Astrocyte (in vitro differentiated cells and primary cell): ENCODE measurements at regions not wholly inside any gene's neighbourhood (a gene's known extent, or its start where the extent isn't known, plus 50 kb on each side); places are given as distances from the start of the nearest gene placed in this dataset.

Experiments
- DNase-seq: peaks from one replicate; pipeline ENCODE4 v3.0.0-alpha.2; 2010; ENCODE audit warnings: low read depth
- FAIRE-seq: peaks from 2 replicates; lab custom pipeline; 2011; peaks lifted over from hg19 to GRCh38; lab: Jason Lieb, UNC
- H2AFZ ChIP-seq: 2 replicates; pipeline ENCODE4 v1.6.0; 2012; ENCODE audit warnings: low read depth, low read length, inconsistent platforms
- H3K27ac ChIP-seq: 2 replicates; pipeline ENCODE4 v1.5.1; 2011; ENCODE audit warnings: low read depth, low read length, inconsistent platforms
- H3K27me3 ChIP-seq: 2 replicates; pipeline ENCODE4 v1.6.0; 2011; ENCODE audit warnings: low read length, inconsistent platforms; ENCODE audit not compliant: insufficient read depth
- H3K36me3 ChIP-seq: 2 replicates; pipeline ENCODE4 v1.5.1; 2011; ENCODE audit warnings: low read length, inconsistent platforms; ENCODE audit not compliant: insufficient read depth
- H3K4me1 ChIP-seq: 2 replicates; pipeline ENCODE4 v1.5.1; 2011; ENCODE audit warnings: low read length, inconsistent platforms; ENCODE audit not compliant: insufficient read depth
- H3K4me2 ChIP-seq: 2 replicates; pipeline ENCODE4 v1.6.0; 2012; ENCODE audit warnings: low read length, inconsistent platforms
- H3K4me3 ChIP-seq: 2 replicates; pipeline ENCODE4 v1.5.1; 2011; ENCODE audit warnings: low read depth, mild to moderate bottlenecking, low read length, inconsistent platforms; ENCODE audit not compliant: insufficient read depth
- H3K79me2 ChIP-seq: 2 replicates; pipeline ENCODE4 v1.6.0; 2012; ENCODE audit warnings: mild to moderate bottlenecking, low read length, inconsistent platforms; ENCODE audit not compliant: insufficient read depth
- H3K9ac ChIP-seq: 2 replicates; pipeline ENCODE4 v1.6.0; 2012; ENCODE audit warnings: mild to moderate bottlenecking, low read length, inconsistent platforms
- H3K9me3 ChIP-seq: 2 replicates; pipeline ENCODE4 v1.5.1; 2012; ENCODE audit warnings: low read depth, mild to moderate bottlenecking, low read length, inconsistent platforms; ENCODE audit not compliant: insufficient read depth
- H4K20me1 ChIP-seq: 2 replicates; pipeline ENCODE4 v1.6.0; 2012; ENCODE audit warnings: low read length, inconsistent platforms; ENCODE audit not compliant: insufficient read depth
- H3K27ac Mint-ChIP-seq: one replicate; pipeline ENCODE4 v1.8.0; 2021; ENCODE audit warnings: mild to moderate bottlenecking, mixed read lengths; ENCODE audit not compliant: unreplicated experiment
- H3K27me3 Mint-ChIP-seq: one replicate; pipeline ENCODE4 v1.8.0; 2021; ENCODE audit warnings: low read depth, mixed read lengths; ENCODE audit not compliant: unreplicated experiment
- H3K36me3 Mint-ChIP-seq: one replicate; pipeline ENCODE4 v1.8.0; 2021; ENCODE audit warnings: low read depth, mixed read lengths; ENCODE audit not compliant: unreplicated experiment
- H3K4me1 Mint-ChIP-seq: one replicate; pipeline ENCODE4 v1.8.0; 2021; ENCODE audit warnings: low read depth, mixed read lengths; ENCODE audit not compliant: unreplicated experiment
- H3K4me3 Mint-ChIP-seq: one replicate; pipeline ENCODE4 v1.8.0; 2021; ENCODE audit warnings: mild to moderate bottlenecking, moderate library complexity, mixed read lengths; ENCODE audit not compliant: unreplicated experiment
- H3K9me3 Mint-ChIP-seq: one replicate; pipeline ENCODE4 v1.8.0; 2021; ENCODE audit warnings: mild to moderate bottlenecking, mixed read lengths; ENCODE audit not compliant: unreplicated experiment
- EZH2 ChIP-seq: IDR thresholded peaks from 2 replicates; pipeline ENCODE4 v1.6.1; 2012; ENCODE audit warnings: mild to moderate bottlenecking, low read length, inconsistent platforms; ENCODE audit not compliant: insufficient read depth
- TF ChIP-seq, protein P1 (sequence below): IDR thresholded peaks from 2 replicates; pipeline ENCODE4 v1.5.1; 2011; ENCODE audit warnings: low read depth, mild to moderate bottlenecking, inconsistent platforms, low read length, moderate library complexity; ENCODE audit not compliant: insufficient read depth

GRCh38 chr19:28836421-28836820, 376.5 kb downstream of the UQCRFS1 start:
- Histone ChIP-seq H3K79me2 (no peaks in the 10 kb centered on the region), H3K9ac (no peak overlapping the region), H3K9me3 (no peaks in the 10 kb centered on the region), H3K27me3 (no peaks in the 10 kb centered on the region), H3K4me1 (no peaks in the 10 kb centered on the region), H2AFZ (no peak overlapping the region), H3K4me2 (no peak overlapping the region), H3K27ac (no peak overlapping the region), H3K36me3 (no peaks in the 10 kb centered on the region), H3K4me3 (no peak overlapping the region), H4K20me1 (no peaks in the 10 kb centered on the region)
- no peak for FAIRE-seq
- H3K9me3 Mint-ChIP-seq: no peaks in the 10 kb centered on the region
- no peak for DNase-seq
- TF ChIP-seq, protein P1, sequence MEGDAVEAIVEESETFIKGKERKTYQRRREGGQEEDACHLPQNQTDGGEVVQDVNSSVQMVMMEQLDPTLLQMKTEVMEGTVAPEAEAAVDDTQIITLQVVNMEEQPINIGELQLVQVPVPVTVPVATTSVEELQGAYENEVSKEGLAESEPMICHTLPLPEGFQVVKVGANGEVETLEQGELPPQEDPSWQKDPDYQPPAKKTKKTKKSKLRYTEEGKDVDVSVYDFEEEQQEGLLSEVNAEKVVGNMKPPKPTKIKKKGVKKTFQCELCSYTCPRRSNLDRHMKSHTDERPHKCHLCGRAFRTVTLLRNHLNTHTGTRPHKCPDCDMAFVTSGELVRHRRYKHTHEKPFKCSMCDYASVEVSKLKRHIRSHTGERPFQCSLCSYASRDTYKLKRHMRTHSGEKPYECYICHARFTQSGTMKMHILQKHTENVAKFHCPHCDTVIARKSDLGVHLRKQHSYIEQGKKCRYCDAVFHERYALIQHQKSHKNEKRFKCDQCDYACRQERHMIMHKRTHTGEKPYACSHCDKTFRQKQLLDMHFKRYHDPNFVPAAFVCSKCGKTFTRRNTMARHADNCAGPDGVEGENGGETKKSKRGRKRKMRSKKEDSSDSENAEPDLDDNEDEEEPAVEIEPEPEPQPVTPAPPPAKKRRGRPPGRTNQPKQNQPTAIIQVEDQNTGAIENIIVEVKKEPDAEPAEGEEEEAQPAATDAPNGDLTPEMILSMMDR: no peak
- no peak for TF ChIP-seq EZH2
- no peak overlapping the region for H3K4me3 Mint-ChIP-seq
- peaks cover 23% of the 10 kb centered on the region for H3K27me3 Mint-ChIP-seq
- H3K27ac Mint-ChIP-seq: no peak overlapping the region
- peaks cover under 1% of the 10 kb centered on the region for H3K4me1 Mint-ChIP-seq
- no peaks in the 10 kb centered on the region for H3K36me3 Mint-ChIP-seq

GRCh38 chr19:28834996-28835395, 378.0 kb downstream of the UQCRFS1 start:
- no peaks in the 10 kb centered on the region for H3K36me3 ChIP-seq
- no peak overlapping the region for H3K27ac ChIP-seq
- Mint-ChIP-seq H3K4me3 (no peak overlapping the region), H3K36me3 (no peaks in the 10 kb centered on the region), H3K27me3 (peaks cover 17% of the 10 kb centered on the region), H3K4me1 (no peaks in the 10 kb centered on the region), H3K27ac (no peak overlapping the region), H3K9me3 (no peaks in the 10 kb centered on the region)
- no peak overlapping the region for H2AFZ ChIP-seq
- DNase-seq: no peak
- H3K27me3 ChIP-seq: no peaks in the 10 kb centered on the region
- no peak overlapping the region for H3K9ac ChIP-seq
- H3K4me2 ChIP-seq: no peak overlapping the region
- FAIRE-seq: no peak
- no peaks in the 10 kb centered on the region for H4K20me1 ChIP-seq
- H3K9me3 ChIP-seq: no peaks in the 10 kb centered on the region
- H3K79me2 ChIP-seq: no peaks in the 10 kb centered on the region
- TF ChIP-seq, protein P1: no peak
- no peak for TF ChIP-seq EZH2
- H3K4me1 ChIP-seq: no peaks in the 10 kb centered on the region
- no peak overlapping the region for H3K4me3 ChIP-seq

DNA sequence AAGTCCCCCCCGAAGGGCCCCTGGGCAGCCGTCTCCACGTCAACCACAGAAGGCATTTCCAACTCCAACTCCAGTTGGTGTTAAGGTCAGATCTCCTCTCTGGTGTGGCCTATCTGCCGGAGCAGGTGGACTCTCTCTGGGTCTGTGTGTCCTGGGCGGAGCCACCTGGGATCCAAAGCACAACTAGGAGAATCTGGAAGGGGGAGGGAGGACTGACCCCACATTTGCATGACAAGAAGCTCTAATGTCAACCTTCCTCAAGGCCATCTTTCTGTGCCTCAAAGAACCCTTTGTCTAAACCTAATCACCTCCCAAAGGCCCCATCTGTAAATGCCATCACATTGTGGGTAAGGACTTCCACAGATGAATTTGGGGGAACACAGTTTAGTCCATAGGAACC, 381.5 kb downstream of the UQCRFS1 start:
- no peaks in the 10 kb centered on the region for H3K9me3 ChIP-seq
- no peaks in the 10 kb centered on the region for H3K27me3 ChIP-seq
- H3K4me3 Mint-ChIP-seq: no peak overlapping the region
- no peak overlapping the region for H2AFZ ChIP-seq
- TF ChIP-seq, protein P1: no peak
- no peak for TF ChIP-seq EZH2
- no peaks in the 10 kb centered on the region for H3K4me1 Mint-ChIP-seq
- no peaks in the 10 kb centered on the region for H3K36me3 Mint-ChIP-seq
- H3K27me3 Mint-ChIP-seq: peaks cover 15% of the 10 kb centered on the region
- no peak overlapping the region for H3K27ac ChIP-seq
- H3K79me2 ChIP-seq: no peaks in the 10 kb centered on the region
- H3K27ac Mint-ChIP-seq: no peak overlapping the region
- H3K4me2 ChIP-seq: no peak overlapping the region
- H3K9me3 Mint-ChIP-seq: peaks cover 2% of the 10 kb centered on the region
- no peaks in the 10 kb centered on the region for H4K20me1 ChIP-seq
- no peaks in the 10 kb centered on the region for H3K4me1 ChIP-seq
- DNase-seq (no peak), FAIRE-seq (no peak)
- no peaks in the 10 kb centered on the region for H3K36me3 ChIP-seq
- no peak overlapping the region for H3K9ac ChIP-seq
- H3K4me3 ChIP-seq: no peak overlapping the region
